PC-9 (cell line): ENCODE measurements at regions not wholly inside any gene's neighbourhood (a gene's known extent, or its start where the extent isn't known, plus 50 kb on each side); places are given as distances from the start of the nearest gene placed in this dataset.

ENCODE experiments used
- EZH2 ChIP-seq: fragments of 200-600 bp; sonication (generic); IDR thresholded peaks from 2 replicates; pipeline ENCODE4 v1.8.0; 2017; ENCODE audit warnings: antibody characterized with exemption, low read depth
- TF ChIP-seq, protein P1 (sequence below): fragments of 200-600 bp; sonication (generic); conservative IDR thresholded peaks from 2 replicates; pipeline ENCODE4 v1.6.1; 2017; ENCODE audit warnings: mixed run types, antibody characterized with exemption, mild to moderate bottlenecking, moderate library complexity

DNA sequence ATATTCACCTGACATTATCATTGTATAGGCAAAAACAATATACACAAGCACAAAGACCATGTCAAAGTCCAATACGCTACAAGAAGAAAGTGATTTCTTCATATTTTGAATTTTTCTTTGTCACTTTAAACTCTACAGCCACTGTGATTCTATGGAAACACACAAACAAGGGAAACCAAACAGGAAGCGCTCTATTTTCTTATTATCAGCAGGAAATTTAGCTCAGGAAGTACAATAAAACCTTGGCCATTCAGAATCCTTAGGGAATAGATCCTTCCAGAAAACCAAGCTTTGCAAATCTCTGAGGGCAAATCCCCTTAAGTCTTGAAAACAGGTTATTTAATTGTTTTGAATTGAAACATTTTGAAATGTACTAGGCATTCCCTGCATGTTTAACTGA lies 336.2 kb downstream of the EPHA4 start:
- no peak for TF ChIP-seq EZH2
- TF ChIP-seq, protein P1, sequence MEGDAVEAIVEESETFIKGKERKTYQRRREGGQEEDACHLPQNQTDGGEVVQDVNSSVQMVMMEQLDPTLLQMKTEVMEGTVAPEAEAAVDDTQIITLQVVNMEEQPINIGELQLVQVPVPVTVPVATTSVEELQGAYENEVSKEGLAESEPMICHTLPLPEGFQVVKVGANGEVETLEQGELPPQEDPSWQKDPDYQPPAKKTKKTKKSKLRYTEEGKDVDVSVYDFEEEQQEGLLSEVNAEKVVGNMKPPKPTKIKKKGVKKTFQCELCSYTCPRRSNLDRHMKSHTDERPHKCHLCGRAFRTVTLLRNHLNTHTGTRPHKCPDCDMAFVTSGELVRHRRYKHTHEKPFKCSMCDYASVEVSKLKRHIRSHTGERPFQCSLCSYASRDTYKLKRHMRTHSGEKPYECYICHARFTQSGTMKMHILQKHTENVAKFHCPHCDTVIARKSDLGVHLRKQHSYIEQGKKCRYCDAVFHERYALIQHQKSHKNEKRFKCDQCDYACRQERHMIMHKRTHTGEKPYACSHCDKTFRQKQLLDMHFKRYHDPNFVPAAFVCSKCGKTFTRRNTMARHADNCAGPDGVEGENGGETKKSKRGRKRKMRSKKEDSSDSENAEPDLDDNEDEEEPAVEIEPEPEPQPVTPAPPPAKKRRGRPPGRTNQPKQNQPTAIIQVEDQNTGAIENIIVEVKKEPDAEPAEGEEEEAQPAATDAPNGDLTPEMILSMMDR = no peak
